IMR-90 (cell line): ENCODE measurements at regions not wholly inside any gene's neighbourhood (a gene's known extent, or its start where the extent isn't known, plus 50 kb on each side); places are given as distances from the start of the nearest gene placed in this dataset. TPM values are rescaled to one million over a fixed set of nuclear protein-coding genes. Genes with fewer than 3 reads are reported as not detected.
"Not testable (repeated sequence)": the region's sequence is repeated elsewhere in the genome, so short reads cannot be mapped to it uniquely, and the experiment has no call there.

Experiments
- ATAC-seq: fragments of 200-7000 bp; cut with Tn5 transposase; 2 replicates; pipeline ENCODE4 v1.9.1; 2020; ENCODE audit warnings: low read depth, mild to moderate bottlenecking, moderate library complexity
- BruUV-seq: library from RNA; stranded (reverse); fragments of 400-500 nt; replicated peaks from 2 replicates; lab custom pipeline; 2021; lab: Mats Ljungman, UMichigan
- CTCF ChIA-PET: fragments of 300-600 bp; formaldehyde crosslinking; extraction: SDS; loops from one replicate; lab custom pipeline; 2021; ENCODE audit warnings: antibody characterized with exemption; lab: Yijun Ruan, JAX
- POLR2A ChIA-PET: fragments of 300-600 bp; sonication (Branson Sonifier 250); formaldehyde crosslinking; loops from one replicate; lab custom pipeline; 2022; ENCODE audit warnings: antibody characterized with exemption; ENCODE audit not compliant: unreplicated experiment; lab: Charles Lee
- DNase-seq: peaks from one replicate; pipeline ENCODE4 v3.0.0; 2013
- H2AFZ ChIP-seq: replicated peaks from 2 replicates; pipeline ENCODE3; 2013; ENCODE audit warnings: low read length, mild to moderate bottlenecking; ENCODE audit not compliant: poor library complexity
- H2AK5ac ChIP-seq: 2 replicates; pipeline ENCODE4 v1.6.1; 2013; ENCODE audit warnings: low read depth, low read length, inconsistent platforms
- H2AK9ac ChIP-seq: replicated peaks from 2 replicates; pipeline ENCODE3; 2013; ENCODE audit warnings: mild to moderate bottlenecking, low read depth, low read length, moderate library complexity; ENCODE audit not compliant: poor library complexity
- H2BK120ac ChIP-seq: 2 replicates; pipeline ENCODE4 v1.6.1; 2013; ENCODE audit warnings: low read depth, low read length, inconsistent platforms
- H2BK15ac ChIP-seq: 3 replicates; pipeline ENCODE4 v1.6.1; 2013; ENCODE audit warnings: low read depth, low read length, inconsistent platforms
- H2BK20ac ChIP-seq: 2 replicates; pipeline ENCODE4 v1.6.1; 2013; ENCODE audit warnings: low read depth, mild to moderate bottlenecking, inconsistent platforms, low read length, moderate library complexity
- H2BK5ac ChIP-seq: 2 replicates; pipeline ENCODE4 v1.6.1; 2013; ENCODE audit warnings: mild to moderate bottlenecking, low read depth, low read length, inconsistent platforms; ENCODE audit not compliant: poor library complexity, severe bottlenecking
- H3K14ac ChIP-seq: replicated peaks from 2 replicates; pipeline ENCODE4 v1.6.1; 2013; ENCODE audit warnings: low read depth, low read length, inconsistent platforms
- H3K18ac ChIP-seq: 2 replicates; pipeline ENCODE4 v1.6.1; 2013; ENCODE audit warnings: low read depth, low read length, control low read depth
- H3K23ac ChIP-seq: 2 replicates; pipeline ENCODE4 v1.6.1; 2013; ENCODE audit warnings: low read depth, low read length, inconsistent platforms
- H3K27ac ChIP-seq: 2 replicates; pipeline ENCODE4 v1.5.1; 2013; ENCODE audit warnings: mild to moderate bottlenecking, control low read depth, low read length; ENCODE audit not compliant: insufficient read depth
- H3K27me3 ChIP-seq: 2 replicates; pipeline ENCODE4 v1.6.1; 2013; ENCODE audit warnings: low read length; ENCODE audit not compliant: control insufficient read depth, insufficient read depth
- H3K36me3 ChIP-seq: 2 replicates; pipeline ENCODE4 v1.6.1; 2013; ENCODE audit warnings: low read length, mixed read lengths; ENCODE audit not compliant: control insufficient read depth, insufficient read depth
- H3K4ac ChIP-seq: 2 replicates; pipeline ENCODE4 v1.6.1; 2013; ENCODE audit warnings: low read depth, low read length, inconsistent platforms
- H3K4me1 ChIP-seq: 2 replicates; pipeline ENCODE4 v1.6.1; 2013; ENCODE audit warnings: low read length, mixed read lengths; ENCODE audit not compliant: control insufficient read depth, insufficient read depth
- H3K4me2 ChIP-seq: 2 replicates; pipeline ENCODE4 v1.6.1; 2013; ENCODE audit warnings: low read depth, mild to moderate bottlenecking, control low read depth, low read length, moderate library complexity
- H3K4me3 ChIP-seq: 2 replicates; pipeline ENCODE4 v1.5.1; 2013; ENCODE audit warnings: low read depth, mild to moderate bottlenecking, control low read depth, low read length, moderate library complexity; ENCODE audit not compliant: insufficient read depth
- H3K56ac ChIP-seq: 2 replicates; pipeline ENCODE4 v1.6.1; 2013; ENCODE audit warnings: low read length, inconsistent platforms; ENCODE audit not compliant: insufficient read depth; ENCODE audit errors: extremely low read depth
- H3K79me1 ChIP-seq, 2 experiments: 2 replicates each; pipeline ENCODE4 v1.6.1; 2013; ENCODE audit warnings: low read length in 2 of 2, inconsistent platforms in 1 of 2, low read depth in 1 of 2
- H3K9ac ChIP-seq: 2 replicates; pipeline ENCODE4 v1.6.1; 2013; ENCODE audit warnings: low read depth, low read length, control low read depth
- H3K9me1 ChIP-seq: 2 replicates; pipeline ENCODE4 v1.6.1; 2013; ENCODE audit warnings: low read length, inconsistent platforms; ENCODE audit not compliant: insufficient read depth
- H3K9me3 ChIP-seq: 2 replicates; pipeline ENCODE4 v1.6.1; 2013; ENCODE audit warnings: low read length; ENCODE audit not compliant: control insufficient read depth, insufficient read depth
- H4K20me1 ChIP-seq: 2 replicates; pipeline ENCODE4 v1.6.1; 2013; ENCODE audit warnings: low read length, inconsistent platforms; ENCODE audit not compliant: insufficient read depth
- H4K5ac ChIP-seq: 2 replicates; pipeline ENCODE4 v1.6.1; 2013; ENCODE audit warnings: mild to moderate bottlenecking, low read depth, low read length, control low read depth
- H4K8ac ChIP-seq, 2 experiments: 2 replicates each; pipeline ENCODE4 v1.6.1; 2013; ENCODE audit warnings: low read depth in 2 of 2, low read length in 2 of 2, control low read depth in 1 of 2, inconsistent platforms in 1 of 2
- H4K91ac ChIP-seq: 2 replicates; pipeline ENCODE4 v1.6.1; 2013; ENCODE audit warnings: low read depth, low read length, inconsistent platforms; ENCODE audit not compliant: insufficient read depth
- WGBS, 2 experiments: methylation state at CpG; one replicate each; pipeline versions ENCODE4 v1.1.5 to v1.1.7; 2013; ENCODE audit warnings: missing lambda C conversion rate in 2 of 2; ENCODE audit not compliant: insufficient read length in 1 of 2; ENCODE audit errors: extremely low coverage in 2 of 2; 5-methylcytosine and 5-hydroxymethylcytosine counted together
- dilution Hi-C: fragments of 300-500 bp; cut with HindIII; formaldehyde crosslinking; loops from one replicate; pipeline ENCODE4 v1.14.3; 2018; ENCODE audit warnings: low sequenced_read_pairs; ENCODE audit not compliant: unreplicated experiment
- in situ Hi-C: fragments of 300-500 bp; cut with MboI; formaldehyde crosslinking; loops from 3 replicates; pipeline ENCODE4 v1.14.3; 2019; ENCODE audit warnings: low sequenced_read_pairs, inconsistent platforms, mixed read lengths
- intact Hi-C: fragments of 100-400 bp; cut with micrococcal nuclease; formaldehyde crosslinking; loops from 2 replicates; pipeline ENCODE4 v1.10.0; 2022
- microRNA-seq, 2 experiments: library from miRNA; stranded (forward) in 1 of 2; unstranded in 1 of 2; fragments of 10-50 nt in 1 of 2; fragments of <30 nt in 1 of 2; gene quantifications in 1 of 2; microRNA quantifications in 1 of 2; one replicate each; pipeline versions ENCODE3 to v1.1.0; 2013 to 2020; ENCODE audit not compliant: insufficient read depth in 1 of 2, insufficient read length in 1 of 2, unreplicated experiment in 1 of 2
- small RNA-seq, 5 experiments: library from RNA; depleted of rRNA; stranded (forward); fragments of <200 nt; gene quantifications; one replicate each; pipeline ENCODE3, GENCODE V24; 2012

- H2BK20ac ChIP-seq, H2AK5ac ChIP-seq, H3K36me3 ChIP-seq, H3K18ac ChIP-seq, H3K4me3 ChIP-seq, H2AK9ac ChIP-seq, H4K20me1 ChIP-seq, dilution Hi-C loops, H3K4ac ChIP-seq, H3K4me1 ChIP-seq, H2BK5ac ChIP-seq, intact Hi-C loops, H3K9ac ChIP-seq, H3K9me1 ChIP-seq, H3K27me3 ChIP-seq, H3K4me2 ChIP-seq, DNase-seq, H2AFZ ChIP-seq, H3K27ac ChIP-seq, H4K5ac ChIP-seq, H2BK15ac ChIP-seq, BruUV-seq, H3K9me3 ChIP-seq, CTCF ChIA-PET, H2BK120ac ChIP-seq, H3K14ac ChIP-seq, H3K56ac ChIP-seq, in situ Hi-C loops, H3K79me1 ChIP-seq, H4K91ac ChIP-seq, ATAC-seq, H4K8ac ChIP-seq, H3K23ac ChIP-seq, POLR2A ChIA-PET: not testable (repeated sequence)
- 82% methylated on average over 4 of the region's 9 CpGs; no CpG with 5 or more reads in 1 of the 2 experiments for WGBS, 2 experiments
Measured at GRCh38 chr4:44502216-44502615, 53.6 kb upstream of the KCTD8 start.

Small RNA genes lying in the stretch of these regions (microRNA-seq; reads per million reads assigned to microRNA genes)
- gene AC093852.1 (ENCODE audit: insufficient read depth, insufficient read length), result not detected

Small RNA genes lying in the stretch of these regions (small RNA-seq; reads per million reads assigned to genes)
- 0 reads per million in 5 experiments for gene AC093852.1
